ENCODE measurements at regions not wholly inside any gene's neighbourhood (a gene's known extent, or its start where the extent isn't known, plus 50 kb on each side); places are given as distances from the start of the nearest gene placed in this dataset.

GRCh38 chr2:144925886-144926285 lies 406.0 kb upstream of the ZEB2 start:
- TF ChIP-seq, protein P1, sequence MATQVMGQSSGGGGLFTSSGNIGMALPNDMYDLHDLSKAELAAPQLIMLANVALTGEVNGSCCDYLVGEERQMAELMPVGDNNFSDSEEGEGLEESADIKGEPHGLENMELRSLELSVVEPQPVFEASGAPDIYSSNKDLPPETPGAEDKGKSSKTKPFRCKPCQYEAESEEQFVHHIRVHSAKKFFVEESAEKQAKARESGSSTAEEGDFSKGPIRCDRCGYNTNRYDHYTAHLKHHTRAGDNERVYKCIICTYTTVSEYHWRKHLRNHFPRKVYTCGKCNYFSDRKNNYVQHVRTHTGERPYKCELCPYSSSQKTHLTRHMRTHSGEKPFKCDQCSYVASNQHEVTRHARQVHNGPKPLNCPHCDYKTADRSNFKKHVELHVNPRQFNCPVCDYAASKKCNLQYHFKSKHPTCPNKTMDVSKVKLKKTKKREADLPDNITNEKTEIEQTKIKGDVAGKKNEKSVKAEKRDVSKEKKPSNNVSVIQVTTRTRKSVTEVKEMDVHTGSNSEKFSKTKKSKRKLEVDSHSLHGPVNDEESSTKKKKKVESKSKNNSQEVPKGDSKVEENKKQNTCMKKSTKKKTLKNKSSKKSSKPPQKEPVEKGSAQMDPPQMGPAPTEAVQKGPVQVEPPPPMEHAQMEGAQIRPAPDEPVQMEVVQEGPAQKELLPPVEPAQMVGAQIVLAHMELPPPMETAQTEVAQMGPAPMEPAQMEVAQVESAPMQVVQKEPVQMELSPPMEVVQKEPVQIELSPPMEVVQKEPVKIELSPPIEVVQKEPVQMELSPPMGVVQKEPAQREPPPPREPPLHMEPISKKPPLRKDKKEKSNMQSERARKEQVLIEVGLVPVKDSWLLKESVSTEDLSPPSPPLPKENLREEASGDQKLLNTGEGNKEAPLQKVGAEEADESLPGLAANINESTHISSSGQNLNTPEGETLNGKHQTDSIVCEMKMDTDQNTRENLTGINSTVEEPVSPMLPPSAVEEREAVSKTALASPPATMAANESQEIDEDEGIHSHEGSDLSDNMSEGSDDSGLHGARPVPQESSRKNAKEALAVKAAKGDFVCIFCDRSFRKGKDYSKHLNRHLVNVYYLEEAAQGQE (tag by site-specific recombination; IDR thresholded peaks at IDR 0.05) = no peak
- TF ChIP-seq REPIN1 (tag by site-specific recombination; IDR thresholded peaks at IDR 0.05; ENCODE audit: low read depth) (no peak), SP2 (tag by site-specific recombination; IDR thresholded peaks at IDR 0.05) (no peak), ZFP3 (tag by site-specific recombination; IDR thresholded peaks at IDR 0.05; ENCODE audit: low read depth) (no peak), GLI4 (tag by site-specific recombination; IDR thresholded peaks at IDR 0.05) (no peak), ZNF585B (tag by site-specific recombination; IDR thresholded peaks at IDR 0.05) (no peak), FEZF1 (tag by site-specific recombination; IDR thresholded peaks at IDR 0.05) (no peak), YY1 (tag by site-specific recombination; IDR thresholded peaks at IDR 0.05) (no peak), ZNF645 (tag by site-specific recombination; IDR thresholded peaks at IDR 0.05) (no peak), MZF1 (tag by site-specific recombination; IDR thresholded peaks at IDR 0.05; ENCODE audit: borderline replicate concordance) (no peak)
- TF ChIP-seq, protein P2, sequence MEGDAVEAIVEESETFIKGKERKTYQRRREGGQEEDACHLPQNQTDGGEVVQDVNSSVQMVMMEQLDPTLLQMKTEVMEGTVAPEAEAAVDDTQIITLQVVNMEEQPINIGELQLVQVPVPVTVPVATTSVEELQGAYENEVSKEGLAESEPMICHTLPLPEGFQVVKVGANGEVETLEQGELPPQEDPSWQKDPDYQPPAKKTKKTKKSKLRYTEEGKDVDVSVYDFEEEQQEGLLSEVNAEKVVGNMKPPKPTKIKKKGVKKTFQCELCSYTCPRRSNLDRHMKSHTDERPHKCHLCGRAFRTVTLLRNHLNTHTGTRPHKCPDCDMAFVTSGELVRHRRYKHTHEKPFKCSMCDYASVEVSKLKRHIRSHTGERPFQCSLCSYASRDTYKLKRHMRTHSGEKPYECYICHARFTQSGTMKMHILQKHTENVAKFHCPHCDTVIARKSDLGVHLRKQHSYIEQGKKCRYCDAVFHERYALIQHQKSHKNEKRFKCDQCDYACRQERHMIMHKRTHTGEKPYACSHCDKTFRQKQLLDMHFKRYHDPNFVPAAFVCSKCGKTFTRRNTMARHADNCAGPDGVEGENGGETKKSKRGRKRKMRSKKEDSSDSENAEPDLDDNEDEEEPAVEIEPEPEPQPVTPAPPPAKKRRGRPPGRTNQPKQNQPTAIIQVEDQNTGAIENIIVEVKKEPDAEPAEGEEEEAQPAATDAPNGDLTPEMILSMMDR (tag by site-specific recombination; IDR thresholded peaks at IDR 0.05) = no peak
- TF ChIP-seq, protein P3, sequence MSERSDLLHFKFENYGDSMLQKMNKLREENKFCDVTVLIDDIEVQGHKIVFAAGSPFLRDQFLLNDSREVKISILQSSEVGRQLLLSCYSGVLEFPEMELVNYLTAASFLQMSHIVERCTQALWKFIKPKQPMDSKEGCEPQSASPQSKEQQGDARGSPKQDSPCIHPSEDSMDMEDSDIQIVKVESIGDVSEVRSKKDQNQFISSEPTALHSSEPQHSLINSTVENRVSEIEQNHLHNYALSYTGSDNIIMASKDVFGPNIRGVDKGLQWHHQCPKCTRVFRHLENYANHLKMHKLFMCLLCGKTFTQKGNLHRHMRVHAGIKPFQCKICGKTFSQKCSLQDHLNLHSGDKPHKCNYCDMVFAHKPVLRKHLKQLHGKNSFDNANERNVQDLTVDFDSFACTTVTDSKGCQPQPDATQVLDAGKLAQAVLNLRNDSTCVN (tag by site-specific recombination; optimal IDR thresholded peaks at IDR 0.05) = no peak

Measured in HEK293 (cell line).